NCI-H146 treated with DMSO at 0.1 percent for 48 hours (cell line): ENCODE measurements at regions not wholly inside any gene's neighbourhood (a gene's known extent, or its start where the extent isn't known, plus 50 kb on each side); places are given as distances from the start of the nearest gene placed in this dataset.
A peak's percentile ranks its signal among the peaks of the same experiment; 100 is the strongest.

ENCODE experiments used
- DNase-seq: peaks from one replicate; lab custom pipeline; 2025; ENCODE audit not compliant: unreplicated experiment; lab: John Stamatoyannopoulos, UW

GRCh38 chr1:228987286-228987685 is 252.0 kb downstream of the RHOU start:
- DNase-seq = no peak

DNA sequence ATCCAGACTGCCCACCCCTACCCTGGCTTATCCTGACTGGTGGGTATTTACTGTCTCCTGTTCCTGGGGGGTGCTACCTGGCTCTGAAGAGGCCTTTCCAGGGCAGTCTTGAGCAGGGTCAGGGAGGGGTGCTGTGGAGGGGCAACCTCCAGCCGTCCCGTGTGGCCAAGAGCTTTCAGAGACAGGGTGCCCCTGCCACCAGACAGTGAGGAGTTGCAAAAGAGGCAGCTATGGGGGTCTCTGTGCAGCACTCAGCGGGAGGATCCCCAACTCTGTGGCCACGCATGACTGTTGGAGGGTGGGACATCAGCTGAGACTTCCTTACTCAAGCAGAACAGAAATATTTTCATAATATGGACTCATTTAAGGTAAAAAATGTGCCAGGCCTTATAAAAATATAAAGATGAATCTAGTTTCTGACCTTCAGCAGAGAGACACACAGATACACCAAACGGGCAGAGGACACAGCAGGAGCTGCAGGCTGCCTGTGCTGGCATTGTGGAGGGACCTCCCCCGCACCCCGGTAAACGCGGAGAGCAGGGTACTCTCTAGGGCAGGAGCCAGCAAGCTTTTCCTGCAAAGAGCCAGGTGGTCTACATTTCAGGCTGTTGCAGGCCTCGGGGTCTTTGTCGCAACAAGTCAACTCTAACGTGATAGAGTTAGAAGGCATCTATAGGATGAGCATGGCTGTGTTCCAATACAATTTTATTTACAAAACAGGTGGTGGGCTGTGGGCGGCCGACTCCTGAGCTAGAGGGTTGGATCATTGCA is 252.6 kb downstream of the RHOU start:
- DNase-seq = no peak

- no peak for DNase-seq
Measured at GRCh38 chr1:228988664-228989063, 253.4 kb downstream of the RHOU start.

- DNase-seq = no peak
Measured at GRCh38 chr1:228989176-228989575, 253.9 kb downstream of the RHOU start.

GRCh38 chr1:228989676-228989991 is 254.4 kb downstream of the RHOU start:
- no peak for DNase-seq

GRCh38 chr1:228989992-228990827 is 254.9 kb downstream of the RHOU start:
- DNase-seq = peak; percentile 22

GRCh38 chr1:228990906-228991569 is 255.8 kb downstream of the RHOU start:
- DNase-seq = no peak

GRCh38 chr1:228992044-228992443 is 256.8 kb downstream of the RHOU start:
- DNase-seq = no peak

DNA sequence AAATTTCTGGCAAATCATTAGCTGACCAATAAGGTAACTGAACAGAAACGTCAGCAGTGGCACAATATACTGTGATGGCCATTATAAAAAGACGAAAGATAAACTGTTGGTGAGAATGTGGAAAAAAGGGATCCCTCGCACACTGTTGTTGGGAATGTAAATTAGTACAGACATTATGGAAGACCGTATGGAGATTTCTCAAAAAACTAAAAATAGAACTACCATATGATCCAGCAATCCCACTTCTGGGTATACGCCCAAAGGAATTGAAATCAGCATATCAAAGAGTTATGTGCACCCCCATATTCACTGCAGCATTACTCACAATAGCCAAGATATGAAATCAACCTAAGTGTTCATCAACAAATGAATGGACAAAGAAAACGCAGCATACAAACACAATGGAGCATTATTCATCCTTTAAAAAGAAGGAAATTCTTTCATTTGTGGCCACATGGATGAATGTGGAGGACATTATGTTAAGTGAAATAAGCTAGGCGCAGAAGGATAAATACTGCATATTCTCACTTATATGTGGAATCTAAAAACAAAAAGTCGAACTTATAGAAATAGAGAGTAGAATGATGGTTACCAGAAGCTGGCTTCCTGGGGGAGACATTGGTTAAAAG is 257.7 kb downstream of the RHOU start:
- no peak for DNase-seq

- DNase-seq = no peak
Measured at GRCh38 chr1:228994676-228995594, 259.7 kb downstream of the RHOU start.

DNA sequence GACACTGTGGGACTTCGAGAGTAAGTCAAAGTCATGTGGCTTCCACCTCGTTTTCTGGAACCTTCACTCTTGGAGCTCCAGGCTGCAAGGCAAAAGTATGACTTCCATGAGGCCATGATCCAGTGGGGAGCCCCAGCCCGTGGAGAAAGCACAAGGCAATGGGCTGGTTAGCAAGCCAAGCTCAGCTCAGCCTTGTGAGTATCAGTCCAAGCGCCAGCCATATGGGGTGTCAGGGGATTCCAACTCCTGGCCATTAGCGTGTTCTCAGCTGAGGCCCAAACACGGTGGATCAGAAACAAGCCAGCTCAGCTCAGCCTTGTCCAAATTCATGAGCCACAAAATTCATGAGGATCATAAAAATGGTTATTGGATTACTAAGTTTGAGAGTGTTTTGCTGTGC is 261.0 kb downstream of the RHOU start:
- no peak for DNase-seq

GRCh38 chr1:228997721-228998144 is 262.5 kb downstream of the RHOU start:
- DNase-seq = no peak

DNA sequence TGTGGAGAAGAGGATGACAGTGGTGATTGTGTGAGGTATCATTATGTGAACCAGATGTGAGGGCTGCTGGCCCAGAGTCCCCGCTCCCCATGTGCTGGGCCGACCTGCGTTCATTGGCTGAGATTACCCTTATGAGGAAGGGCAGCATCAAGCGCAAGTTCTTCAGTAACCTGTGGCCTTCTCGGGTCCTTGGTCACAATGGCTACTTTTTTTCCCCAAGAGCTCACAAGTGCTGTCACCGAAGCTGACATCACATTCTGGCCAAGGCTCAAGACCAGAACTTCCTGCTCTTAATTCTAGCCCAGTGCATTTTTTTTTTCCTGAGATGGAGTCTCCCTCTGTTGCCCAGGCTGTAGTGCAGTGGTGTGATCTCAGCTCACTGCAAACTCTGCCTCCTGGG is 262.9 kb downstream of the RHOU start:
- DNase-seq = no peak

DNA sequence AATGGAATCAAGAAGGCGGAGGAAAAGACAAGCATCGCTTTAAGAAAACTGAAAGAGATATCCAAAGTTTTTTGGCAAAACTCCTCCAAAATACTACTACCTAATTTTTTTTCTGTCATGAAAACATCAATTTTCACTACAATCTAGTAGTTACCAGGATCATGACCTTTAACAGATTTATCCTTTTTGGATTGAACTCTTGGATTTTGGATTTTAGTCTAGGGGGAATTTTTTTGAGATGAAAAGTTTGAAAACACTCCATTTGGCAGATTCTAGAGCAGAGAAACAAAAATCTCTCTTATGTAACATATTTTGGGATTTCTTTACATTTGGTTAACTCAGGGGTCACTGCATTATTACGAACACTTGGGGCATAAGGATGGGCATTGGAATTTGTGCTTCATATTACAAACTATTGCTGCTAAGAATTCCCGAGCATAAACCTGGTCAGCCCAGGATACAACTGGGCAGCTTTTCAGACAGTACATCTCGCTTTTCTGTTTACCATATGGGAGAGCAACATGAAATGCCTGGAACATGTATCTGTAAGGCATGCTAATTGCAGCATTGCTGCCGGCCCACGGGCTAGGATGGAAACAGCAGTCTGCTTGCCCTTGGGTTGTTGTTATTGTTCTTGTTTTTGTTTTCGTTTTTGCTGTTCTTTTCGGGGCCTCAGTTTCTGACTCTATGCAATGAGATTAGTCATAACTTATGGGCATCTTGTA is 264.3 kb downstream of the RHOU start:
- no peak for DNase-seq

- no peak for DNase-seq
Measured at GRCh38 chr1:229000187-229000586, 264.9 kb downstream of the RHOU start.

DNA sequence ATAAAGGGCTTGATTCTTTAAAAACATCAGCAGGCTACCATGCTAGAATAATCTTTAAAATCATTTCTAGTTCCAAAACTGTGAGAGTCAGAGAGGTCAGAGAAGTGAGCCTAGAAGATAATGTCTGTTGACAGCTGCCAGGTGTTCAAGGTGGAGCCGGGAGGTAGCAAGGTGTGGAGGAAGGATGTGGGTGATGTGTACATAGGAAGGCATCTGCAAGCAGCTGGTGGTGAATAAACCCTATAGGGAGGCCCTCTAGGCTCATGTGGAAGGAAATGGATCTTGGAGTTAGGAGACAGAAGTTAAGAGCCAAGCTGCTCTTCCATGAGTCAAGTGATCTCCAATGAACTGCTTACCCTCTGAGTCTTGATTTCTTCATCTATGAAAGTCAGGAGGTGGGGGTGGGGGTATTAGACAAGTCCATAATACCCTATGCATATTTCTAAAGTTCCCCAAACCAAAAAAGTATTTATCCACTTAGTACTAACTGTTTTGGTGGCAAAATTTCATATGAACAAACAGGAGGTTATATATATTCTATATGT is 266.3 kb downstream of the RHOU start:
- DNase-seq = no peak

DNA sequence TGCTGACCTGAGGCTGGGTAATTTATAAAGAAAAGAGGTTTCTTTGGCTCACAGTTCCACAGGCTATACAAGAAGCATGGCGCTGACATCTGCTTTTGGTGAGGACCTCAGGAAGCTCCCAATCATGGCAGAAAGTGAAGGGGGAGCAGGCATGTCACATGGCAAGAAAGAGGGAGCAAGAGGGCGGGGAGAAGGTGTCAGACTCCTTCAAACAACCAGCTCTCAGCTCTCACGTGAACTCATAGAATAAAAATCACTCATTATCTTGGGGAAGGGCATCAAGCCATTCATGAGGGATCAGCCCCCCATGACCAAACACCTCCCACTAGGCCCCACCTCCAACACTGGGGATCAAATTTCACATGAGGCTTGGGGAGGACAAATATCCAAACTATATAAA is 266.8 kb downstream of the RHOU start:
- DNase-seq = no peak

GRCh38 chr1:229002451-229002960 is 267.2 kb downstream of the RHOU start:
- DNase-seq = no peak
